ENCODE measurements at regions not wholly inside any gene's neighbourhood (a gene's known extent, or its start where the extent isn't known, plus 50 kb on each side); places are given as distances from the start of the nearest gene placed in this dataset.

DNA sequence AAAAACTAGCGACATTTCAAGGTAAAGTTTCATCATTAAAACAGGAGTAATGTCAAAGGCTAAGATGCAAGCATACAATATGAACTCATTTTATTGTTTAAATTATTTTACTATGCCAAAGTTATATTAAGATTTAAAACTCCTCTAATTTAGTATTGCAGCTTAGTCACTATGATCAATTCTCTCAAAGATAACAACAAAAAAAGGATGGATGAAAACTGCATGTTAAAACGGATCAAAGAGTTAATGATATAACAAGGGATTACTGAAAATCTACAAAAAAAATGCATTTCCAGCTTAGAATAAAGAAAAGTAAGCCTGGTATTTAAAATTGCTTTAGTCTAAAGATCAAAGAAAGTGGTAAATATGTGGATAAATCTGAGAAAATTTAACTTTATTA is 587.8 kb upstream of the PCDH20 start:
- DNase-seq (ENCODE audit: low read depth), result no peak

DNA sequence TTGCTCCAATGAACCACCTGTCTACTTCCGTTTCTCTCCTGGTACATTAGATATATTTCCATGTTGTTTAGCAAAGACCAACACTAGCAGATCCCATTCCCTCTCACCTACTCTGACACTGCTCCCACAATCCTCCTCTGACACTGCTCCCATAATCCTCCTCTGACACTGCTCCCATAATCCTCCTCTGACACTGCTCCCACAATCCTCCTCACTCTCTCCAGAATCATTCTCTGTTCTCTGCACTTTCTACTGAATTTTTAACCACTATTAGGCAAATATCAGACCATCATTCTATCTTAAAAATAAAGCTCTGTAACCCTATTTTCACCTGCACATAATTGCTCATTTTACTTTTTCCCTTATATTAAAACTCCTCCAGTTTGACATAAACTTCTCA is 578.5 kb upstream of the PCDH20 start:
- no peak for DNase-seq (ENCODE audit: low read depth)

DNA sequence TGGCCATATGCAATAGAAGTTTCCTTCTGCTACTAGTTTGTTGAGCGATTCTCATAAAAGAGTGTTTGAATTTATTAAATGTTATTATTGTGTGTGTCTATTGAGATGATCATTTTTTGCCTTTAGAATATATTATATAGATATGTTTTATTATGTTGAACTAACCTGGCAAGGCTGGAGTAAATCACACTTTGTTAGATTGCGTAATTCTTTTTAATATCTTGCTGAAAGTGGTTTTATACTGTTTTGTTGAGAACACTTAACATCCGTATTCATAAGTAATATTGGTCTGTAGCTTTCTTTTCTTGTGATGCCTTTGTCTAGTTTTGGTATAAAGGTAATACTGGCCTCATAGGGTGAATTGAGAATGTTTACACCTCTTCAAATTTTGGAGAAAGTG is 574.3 kb upstream of the PCDH20 start:
- no peak for DNase-seq (ENCODE audit: low read depth)

DNA sequence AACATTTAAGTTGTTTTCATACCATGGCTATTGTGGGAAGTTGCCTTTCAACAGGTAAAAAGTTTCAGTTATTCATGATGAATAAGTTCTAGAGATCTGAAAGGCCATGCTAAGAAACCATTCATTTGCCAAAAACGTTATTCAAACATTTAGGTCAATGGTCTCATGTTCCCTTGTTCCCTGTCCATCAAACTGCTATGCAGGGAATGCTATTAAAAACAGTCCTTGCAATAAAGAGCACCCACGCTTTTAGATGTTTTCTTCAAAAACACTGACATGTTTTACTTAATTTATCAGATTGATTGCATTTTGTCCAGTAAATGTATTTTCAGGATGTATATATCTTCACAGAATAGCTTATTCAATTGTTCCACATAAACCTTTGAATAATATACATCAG is 573.2 kb upstream of the PCDH20 start:
- no peak for DNase-seq (ENCODE audit: low read depth)

DNA sequence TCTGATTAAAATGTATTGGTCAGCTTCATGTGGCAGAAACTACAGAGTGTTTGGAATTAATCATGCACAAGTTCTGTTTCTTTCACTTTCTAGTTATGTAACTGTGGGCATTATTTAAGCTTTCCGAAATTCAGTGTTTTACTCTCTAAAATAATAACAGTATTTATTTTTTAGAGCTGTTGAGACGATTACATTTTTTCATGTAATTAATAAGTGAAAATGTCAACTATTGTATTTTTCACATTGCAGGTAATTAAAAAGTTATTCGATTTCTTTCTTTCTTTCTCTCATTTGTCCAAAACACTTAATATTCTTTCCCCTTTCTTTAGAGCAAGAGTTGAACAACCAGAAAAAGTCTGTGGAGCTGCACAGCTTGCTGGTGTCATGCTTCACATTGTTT is 559.4 kb upstream of the PCDH20 start:
- no peak for DNase-seq (ENCODE audit: low read depth)

DNA sequence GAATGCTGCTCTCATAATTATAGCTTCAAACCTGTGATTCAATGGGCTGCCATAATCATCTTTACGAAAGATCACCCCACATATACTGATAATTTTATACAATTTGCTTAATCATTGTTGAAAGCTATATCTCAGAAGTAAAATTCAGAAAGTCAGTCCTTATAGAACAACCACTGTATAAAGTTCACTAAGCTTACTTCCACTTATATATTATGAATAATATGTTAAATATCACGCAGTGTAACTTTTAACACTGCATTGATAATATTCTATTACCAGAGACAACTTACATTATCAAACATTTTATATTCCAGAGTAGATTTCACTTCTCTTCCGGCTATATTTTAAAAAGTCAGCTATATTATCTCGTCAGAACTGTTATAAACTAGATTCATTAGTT is 550.1 kb upstream of the PCDH20 start:
- DNase-seq (ENCODE audit: low read depth), result no peak

DNA sequence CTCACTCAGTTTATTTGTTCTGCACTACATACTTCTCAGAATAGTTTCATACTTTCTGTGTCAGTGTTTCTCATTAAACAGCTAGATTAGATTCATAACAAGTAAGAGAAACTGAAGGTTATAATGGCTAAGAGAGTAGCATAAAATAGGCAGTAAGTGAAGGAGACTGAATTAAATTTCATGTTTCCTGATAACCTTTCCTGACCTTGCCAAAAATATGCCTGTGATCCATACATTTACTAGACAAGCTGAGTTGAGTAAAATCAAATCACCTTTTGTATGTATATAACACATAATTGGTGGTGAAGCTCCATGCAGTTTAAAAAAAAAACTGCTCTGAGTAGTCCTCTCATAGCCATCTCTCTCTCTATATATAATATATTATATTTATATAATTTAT is 545.3 kb upstream of the PCDH20 start:
- DNase-seq (ENCODE audit: low read depth), result no peak

DNA sequence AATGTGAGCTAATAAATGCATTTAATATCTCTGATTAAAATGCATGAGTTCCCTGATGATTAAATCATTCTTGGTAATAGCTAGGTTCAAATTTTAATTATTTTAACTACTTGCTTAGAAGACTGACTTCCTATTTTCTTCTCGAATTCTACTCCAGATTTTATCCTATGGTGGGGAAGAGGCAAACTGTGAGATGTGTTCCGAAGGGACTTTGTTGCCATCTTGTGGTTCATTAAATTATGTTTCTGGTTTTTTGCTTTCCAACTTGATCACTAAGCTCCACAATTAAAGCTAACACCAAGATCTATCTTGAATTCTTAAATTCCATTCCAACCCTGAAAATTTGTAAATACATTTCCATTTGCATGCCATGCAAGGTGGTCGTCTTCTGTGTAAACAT is 538.4 kb upstream of the PCDH20 start:
- DNase-seq (ENCODE audit: low read depth), result no peak

DNA sequence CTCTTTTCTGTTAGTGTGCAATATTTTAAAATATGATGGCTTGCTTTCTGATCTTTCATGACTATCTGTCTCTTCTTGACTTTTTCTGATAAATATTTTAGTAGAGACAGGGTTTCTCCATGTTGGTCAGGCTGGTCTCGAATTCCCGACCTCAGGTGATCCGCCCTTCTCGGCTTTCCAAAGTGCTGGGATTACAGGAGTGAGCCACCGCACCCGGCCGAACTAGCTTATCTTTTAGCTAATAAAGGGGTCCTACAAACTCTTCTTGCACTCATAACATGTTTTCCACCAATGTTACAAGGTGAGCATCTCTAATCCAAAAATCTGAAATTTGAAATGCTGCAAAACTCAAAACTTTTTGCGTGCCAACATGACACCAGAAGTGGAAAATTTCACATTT is 535.2 kb upstream of the PCDH20 start:
- no peak for DNase-seq (ENCODE audit: low read depth)

DNA sequence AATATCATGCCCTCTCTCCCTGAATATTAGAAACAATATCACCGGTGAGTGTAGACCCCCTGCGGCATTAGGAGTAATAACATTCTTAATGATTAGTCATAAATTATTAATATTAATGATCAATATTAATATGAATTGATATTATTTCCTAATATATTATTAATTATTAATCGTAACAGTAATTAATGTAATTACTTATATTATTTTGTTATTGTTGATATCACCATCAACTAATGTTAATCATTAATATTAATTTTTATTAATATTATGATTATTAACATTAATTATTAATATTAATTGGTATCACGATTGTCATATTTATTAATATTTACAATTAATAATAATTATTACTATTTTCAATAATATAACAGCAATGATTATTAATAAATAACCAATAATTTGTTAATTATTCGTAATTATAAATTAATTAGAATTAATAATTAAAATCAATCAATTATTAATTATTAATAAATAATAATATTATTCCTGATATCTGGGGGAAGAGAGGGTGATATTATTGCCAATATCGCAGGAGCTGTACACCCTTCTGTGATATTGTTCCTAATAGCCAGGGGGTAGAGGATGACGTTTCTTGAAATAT is 528.8 kb upstream of the PCDH20 start:
- DNase-seq (ENCODE audit: low read depth), result no peak

DNA sequence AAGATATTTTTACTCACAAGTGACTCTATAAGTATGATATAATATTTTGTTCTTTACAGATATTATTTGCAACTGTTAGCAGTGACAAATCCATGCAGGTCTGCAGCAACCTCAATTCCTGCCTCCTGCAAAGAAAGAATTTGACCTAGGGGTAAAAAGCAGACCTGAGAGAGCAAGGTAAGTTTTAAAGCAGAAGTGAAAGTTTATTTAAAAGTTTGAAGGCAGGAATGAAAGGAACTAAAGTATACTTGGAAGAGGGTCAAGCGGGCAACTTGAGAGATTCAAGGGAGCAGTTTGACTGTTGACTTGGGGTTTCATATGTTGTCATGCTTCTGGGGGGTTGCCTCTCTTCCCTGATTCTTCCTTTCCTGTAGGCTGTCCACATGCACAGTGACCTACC is 520.1 kb upstream of the PCDH20 start:
- no peak for DNase-seq (ENCODE audit: low read depth)

DNA sequence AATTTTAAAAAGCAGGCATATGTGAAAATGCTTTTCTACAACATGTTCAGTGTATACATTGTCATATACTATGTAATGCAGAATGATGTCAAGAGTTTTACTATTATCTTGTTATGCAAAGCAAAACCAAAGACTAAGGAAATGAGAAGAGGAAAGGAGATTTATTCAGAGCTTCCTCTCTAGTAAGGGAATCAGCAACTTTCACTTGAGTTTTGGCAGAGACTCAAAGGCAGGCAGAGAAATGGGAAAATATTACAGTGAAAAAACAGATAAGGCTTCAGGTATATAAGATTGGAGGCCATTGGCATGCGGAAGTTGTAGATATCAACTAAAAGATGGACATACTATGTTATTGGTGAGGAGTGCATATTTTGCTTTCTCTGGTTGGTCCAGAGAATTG is 512.0 kb upstream of the PCDH20 start:
- no peak for DNase-seq (ENCODE audit: low read depth)

DNA sequence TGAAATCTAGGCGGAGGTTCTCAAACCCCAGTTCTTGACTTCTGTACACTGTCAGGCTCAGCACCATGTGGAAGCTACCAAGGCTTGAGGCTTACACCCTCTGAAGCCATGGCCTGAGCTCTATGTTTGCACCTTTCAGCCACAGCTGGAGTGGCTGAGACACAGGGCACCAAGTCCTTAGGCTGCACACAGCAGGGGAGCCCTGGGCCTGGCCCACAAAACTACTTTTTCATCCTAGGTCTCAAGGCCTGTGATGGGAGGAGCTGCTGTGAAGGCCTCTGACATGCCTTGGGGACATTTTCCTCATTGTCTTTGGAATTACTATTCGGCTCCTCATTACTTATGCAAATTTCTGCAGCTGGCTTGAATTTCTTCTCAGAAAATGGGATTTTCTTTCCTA is 503.2 kb upstream of the PCDH20 start:
- no peak for DNase-seq (ENCODE audit: low read depth)

DNA sequence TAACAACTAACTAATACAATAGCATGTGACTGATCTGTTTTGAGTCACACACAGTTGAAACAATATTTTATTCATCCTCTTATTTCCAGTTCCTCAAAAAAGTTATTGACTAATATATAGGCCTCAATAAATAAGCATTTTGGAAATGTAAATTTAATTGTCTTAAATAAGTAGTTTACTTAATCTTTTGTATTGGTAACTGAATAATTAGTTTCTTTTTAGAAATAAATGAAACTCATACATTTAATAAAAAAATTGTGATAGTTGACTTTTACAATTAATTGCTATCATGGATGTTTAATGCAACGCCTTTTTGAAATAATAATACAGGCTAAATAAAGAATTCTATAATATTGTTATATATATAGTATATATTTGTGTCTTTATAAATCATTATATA is 500.8 kb upstream of the PCDH20 start:
- no peak for DNase-seq (ENCODE audit: low read depth)

DNA sequence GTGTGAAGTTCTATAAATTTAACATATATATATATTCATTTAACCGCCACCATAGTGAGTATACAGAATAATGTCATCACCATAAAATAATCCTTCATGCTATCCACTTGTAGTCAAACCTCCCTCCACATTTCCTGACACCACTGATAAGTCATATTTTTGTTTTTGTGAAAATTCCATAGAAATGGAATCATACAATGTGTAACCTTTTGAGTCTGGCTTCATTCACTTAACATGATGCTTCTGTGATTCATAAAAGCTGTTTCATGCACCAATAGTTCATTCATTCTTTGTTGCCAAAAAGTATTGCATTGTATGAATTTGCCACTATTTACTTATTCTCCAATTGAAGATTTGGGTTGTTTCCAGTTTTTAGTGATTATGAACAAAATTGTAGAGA is 497.5 kb upstream of the PCDH20 start:
- no peak for DNase-seq (ENCODE audit: low read depth)

DNA sequence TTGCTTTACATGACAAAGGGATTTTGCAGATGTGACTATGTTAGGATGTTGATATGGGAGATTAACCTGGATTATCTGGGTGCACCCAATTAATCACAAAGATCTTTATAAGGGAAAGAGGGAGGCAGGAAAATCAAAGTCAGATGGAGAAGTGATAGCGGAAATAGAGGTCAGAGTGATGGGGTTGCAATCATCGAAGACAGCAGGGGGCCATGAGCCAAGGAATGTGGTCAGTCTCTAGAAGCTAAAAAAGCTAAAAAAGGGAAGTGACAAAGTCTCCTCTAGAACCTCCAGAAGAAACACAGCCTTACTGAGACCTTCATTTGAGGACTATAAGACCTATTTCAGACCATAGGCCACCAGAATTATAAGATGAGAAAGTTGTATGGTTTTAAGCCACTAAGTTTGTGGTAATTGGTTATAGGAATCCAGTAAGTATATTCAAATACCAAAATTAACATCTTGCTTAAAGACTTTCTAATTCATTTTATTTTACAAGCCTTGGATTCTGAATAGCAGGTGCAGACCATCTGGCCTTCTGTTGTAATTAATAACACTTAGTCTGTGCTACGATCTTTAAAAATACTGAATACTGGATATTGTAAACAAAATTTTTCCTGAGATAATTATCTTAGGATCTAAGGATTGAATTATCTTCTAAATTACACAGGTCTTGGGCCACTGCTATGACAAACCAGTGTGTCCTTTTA is 493.4 kb upstream of the PCDH20 start:
- no peak for DNase-seq (ENCODE audit: low read depth)

DNA sequence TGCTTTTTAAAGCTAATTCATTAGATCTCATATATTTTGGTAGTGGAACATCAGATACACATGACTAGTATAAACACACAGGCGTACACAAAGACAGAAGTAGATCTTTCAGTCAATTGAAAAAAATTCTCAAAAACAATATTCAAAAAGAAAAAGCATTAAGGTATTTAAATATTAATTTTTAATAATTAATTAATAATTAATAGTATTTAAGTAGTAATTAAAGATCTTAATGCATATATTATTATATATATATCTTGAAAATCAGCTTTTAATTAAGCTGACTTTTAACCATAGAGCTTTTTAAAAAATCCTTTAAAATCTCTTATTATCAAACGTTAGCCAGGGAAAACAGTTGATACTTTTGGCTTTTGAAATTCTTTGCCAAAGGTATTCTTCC is 489.4 kb upstream of the PCDH20 start:
- DNase-seq (ENCODE audit: low read depth), result no peak

DNA sequence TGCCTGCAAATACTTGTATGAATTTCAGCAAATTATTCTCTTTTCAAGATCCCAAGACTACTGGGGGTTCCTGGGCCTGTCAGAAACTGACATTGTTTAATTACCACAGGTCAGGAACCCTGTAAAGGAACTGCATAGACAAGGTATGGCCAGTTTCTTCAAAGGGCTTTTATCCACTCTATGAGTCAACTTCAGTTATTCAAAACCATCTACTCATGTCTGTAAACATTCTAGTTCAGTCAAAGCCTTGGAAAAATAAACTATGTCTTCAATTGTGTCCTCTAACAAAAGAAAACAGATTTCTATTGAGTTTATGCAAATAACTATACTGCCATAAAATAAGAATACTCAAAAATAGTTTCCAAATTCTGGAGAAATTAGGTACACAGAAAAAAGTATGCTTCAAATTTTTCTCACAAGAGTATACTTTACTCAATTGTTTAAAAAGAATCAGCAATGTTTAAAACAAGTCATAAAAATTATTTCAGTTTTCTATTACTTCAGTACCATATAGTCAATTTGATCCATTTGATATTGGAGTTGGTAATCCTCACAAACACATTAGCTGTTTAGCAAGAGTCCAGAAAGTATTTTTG is 486.4 kb upstream of the PCDH20 start:
- DNase-seq (ENCODE audit: low read depth), result no peak

DNA sequence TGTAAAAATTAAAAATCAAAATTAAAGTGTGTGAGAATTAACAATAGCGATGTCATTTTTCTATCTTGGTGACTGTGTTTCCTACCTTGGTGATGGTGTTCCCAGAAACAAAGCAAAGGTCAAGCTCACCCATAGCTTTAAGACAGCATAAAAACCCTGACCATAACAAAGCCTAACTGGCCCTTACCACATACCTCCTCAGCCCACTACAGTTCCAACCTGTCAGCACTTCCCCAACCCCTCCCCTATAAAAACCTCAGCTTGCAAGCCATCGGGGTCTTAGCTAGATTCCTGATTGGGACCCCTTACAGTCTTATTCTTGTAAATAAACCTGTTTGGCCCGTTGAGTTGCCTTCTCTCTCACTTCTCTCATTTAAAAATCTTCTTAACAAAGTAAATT is 484.4 kb upstream of the PCDH20 start:
- no peak for DNase-seq (ENCODE audit: low read depth)

DNA sequence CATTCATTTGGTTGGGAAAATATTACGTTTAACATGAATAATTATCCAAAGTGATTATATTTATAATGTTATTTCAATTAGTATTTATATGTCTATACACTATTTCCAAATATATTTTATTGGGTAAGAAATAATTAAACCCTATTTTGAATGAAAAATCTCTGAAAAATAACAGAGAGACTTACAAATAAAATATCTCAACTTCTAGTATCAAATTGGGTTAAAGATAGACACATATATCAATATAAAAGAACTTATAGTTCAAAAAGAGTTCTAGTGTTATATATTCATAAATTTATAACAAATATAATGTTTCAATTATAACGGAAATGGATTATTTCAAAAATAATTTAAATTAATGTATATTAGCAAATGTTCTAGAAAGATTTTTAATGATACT is 482.6 kb upstream of the PCDH20 start:
- no peak for DNase-seq (ENCODE audit: low read depth)

DNA sequence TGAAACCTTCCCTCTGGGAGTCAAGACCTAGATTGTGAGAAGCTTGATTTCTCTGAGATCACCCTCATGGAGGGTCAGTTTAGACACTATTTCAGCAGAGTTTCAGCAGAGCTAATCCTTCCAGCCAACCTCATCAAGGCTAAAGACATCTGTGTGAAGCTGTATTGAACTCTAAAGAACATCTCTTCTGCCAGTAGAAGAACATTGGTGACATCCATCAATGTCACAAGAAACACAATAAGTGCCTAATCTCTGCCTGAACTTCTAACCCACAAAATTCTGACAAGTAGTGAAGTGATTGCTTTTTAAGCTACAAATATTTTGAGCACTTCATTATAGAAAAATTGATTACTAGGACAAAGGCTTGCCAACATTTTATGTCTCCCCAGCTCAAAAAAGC is 475.8 kb upstream of the PCDH20 start:
- no peak for DNase-seq (ENCODE audit: low read depth)

DNA sequence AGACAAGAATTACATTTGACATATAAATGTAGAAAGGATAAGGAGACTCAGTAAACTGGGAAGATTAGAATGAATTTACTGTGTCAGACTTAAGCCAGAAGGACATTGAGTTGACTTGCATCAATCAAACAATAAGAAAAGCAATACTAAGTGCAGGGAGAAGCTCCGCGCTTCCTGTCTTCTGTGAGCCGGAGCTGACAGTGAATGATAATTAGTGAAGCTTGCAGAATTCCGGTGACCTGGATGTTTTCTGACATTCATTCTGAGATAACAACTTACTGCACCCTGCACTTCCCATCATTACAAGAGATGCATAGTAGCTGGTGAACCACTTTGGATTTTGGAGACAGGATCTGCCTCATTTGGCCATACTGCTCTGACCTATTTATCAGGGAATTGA is 469.2 kb upstream of the PCDH20 start:
- no peak for DNase-seq (ENCODE audit: low read depth)

DNA sequence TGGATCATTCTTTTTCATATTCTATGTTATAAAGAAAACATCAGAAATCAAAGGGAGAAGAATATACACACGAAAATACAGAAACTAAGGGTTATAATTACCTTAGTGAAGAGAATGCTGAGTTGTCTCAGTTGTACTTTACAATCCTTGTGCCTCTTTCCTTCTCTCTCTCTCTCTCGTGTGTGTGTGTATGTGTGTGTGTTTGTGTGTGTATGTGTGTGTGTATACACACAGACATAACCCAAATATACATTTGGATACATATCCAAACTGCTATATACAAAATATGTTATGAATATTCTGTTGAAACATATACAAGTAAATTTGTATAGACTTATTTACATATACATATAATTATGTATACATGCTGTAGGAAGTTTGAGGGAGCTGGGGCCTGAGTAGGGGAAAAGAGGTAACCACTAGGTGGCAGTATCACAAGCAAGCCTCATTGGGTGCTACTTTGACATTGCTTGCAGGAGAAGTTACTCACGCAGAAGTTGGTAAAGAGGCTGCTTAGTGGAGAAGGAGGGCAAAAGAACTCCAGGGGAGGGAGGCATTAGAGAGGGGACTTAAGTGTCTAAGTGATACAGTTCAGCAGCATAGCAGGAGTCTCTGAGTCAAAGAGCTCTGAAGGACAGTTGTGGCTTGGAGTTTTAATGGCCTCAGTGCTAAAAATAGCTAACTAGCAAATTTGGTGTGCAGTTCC is 465.1 kb upstream of the PCDH20 start:
- no peak for DNase-seq (ENCODE audit: low read depth)
